ENCODE measurements at regions not wholly inside any gene's neighbourhood (a gene's known extent, or its start where the extent isn't known, plus 50 kb on each side); places are given as distances from the start of the nearest gene placed in this dataset.

GRCh38 chr1:30092051-30092858 lies 631.1 kb downstream of the MATN1 start:
- Histone ChIP-seq H3K79me2 (ENCODE audit: control insufficient read depth, insufficient read depth, low read length) (no peaks in the 10 kb centered on the region), H2AFZ (ENCODE audit: control insufficient read depth, low read length) (no peak overlapping the region), H3K27me3 (ENCODE audit: control insufficient read depth, extremely low read depth, insufficient read depth, low read length) (peaks cover 3% of the 10 kb centered on the region), H3K9ac (ENCODE audit: control insufficient read depth, extremely low read depth, insufficient read depth, low read length) (no peak overlapping the region), H3K4me2 (ENCODE audit: control insufficient read depth, extremely low read depth, insufficient read depth, low read depth, low read length) (no peak overlapping the region), H3K9me3 (ENCODE audit: control insufficient read depth, low read depth, low read length) (peaks cover 13% of the 10 kb centered on the region), H3K4me3 (ENCODE audit: control insufficient read depth in 2 of 3, extremely low read depth in 1 of 3, insufficient read depth in 2 of 3, low read depth in 1 of 3, low read length in 3 of 3) (no peak overlapping the region), H3K9me1 (ENCODE audit: control insufficient read depth, extremely low read depth, insufficient read depth, low read length) (no peaks in the 10 kb centered on the region), H4K20me1 (ENCODE audit: control insufficient read depth, extremely low read depth, insufficient read depth, low read length) (no peaks in the 10 kb centered on the region), H3K36me3 (ENCODE audit: control insufficient read depth in 2 of 2, extremely low read depth in 1 of 2, insufficient read depth in 2 of 2, low read length in 2 of 2) (no peaks in the 10 kb centered on the region), H3K4me1 (ENCODE audit: control insufficient read depth, extremely low read depth, insufficient read depth, low read length) (no peaks in the 10 kb centered on the region), H3K27ac (ENCODE audit: control insufficient read depth, insufficient read depth, low read length) (no peak overlapping the region)
- FAIRE-seq (no peak), DNase-seq (ENCODE audit: low read depth, low spot score) (no peak)
- dilution Hi-C loops (cut with MboI; ENCODE audit: extremely low pct_ligation_motif_present, low sequenced_read_pairs), result no loop called here
- TF ChIP-seq EZH2 (IDR thresholded peaks at IDR 0.05; ENCODE audit: low read length) (no peak), CTCF (optimal IDR thresholded peaks at IDR 0.05 in 1 of 3, IDR thresholded peaks at IDR 0.05 in 1 of 3, conservative IDR thresholded peaks at IDR 0.05 in 1 of 3; ENCODE audit: extremely low read depth in 1 of 3, insufficient read depth in 2 of 3, low read length in 3 of 3) (no peak)

DNA sequence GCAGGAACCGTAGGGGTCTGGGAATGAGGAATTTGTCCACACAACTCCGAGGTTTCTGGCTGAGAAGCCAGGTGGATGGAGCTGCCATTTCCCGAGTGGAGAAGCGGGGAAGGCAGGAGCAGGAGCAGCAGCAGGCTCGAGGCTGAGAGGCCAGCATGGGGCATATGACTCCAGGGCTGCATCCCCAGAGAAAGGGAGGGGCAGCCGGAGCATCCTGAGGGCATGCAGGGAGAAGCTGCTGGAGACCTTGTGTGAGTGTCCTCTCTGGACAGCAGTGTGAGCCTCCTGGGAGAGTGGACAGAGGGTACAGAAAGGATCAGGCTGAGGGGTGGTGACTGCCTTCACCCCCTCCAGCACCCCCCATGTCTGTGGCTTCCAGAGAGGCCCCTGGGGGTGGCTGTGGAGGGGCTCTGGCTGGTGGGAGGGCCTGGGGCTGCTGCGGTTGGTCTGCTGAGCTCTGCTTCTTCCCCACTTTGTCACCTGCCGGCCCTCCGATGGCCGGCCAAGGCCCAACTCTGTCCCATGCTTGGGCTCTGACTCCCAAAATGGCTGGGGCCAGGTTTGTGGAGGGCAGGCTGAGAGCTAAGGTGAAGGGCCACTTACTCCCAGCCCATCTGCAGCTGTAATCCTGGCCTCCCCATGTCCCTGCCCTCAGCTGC lies 633.1 kb downstream of the MATN1 start:
- Histone ChIP-seq H3K27ac (ENCODE audit: control insufficient read depth, insufficient read depth, low read length) (no peak overlapping the region), H3K4me1 (ENCODE audit: control insufficient read depth, extremely low read depth, insufficient read depth, low read length) (no peaks in the 10 kb centered on the region), H3K79me2 (ENCODE audit: control insufficient read depth, insufficient read depth, low read length) (no peaks in the 10 kb centered on the region), H3K9me3 (ENCODE audit: control insufficient read depth, low read depth, low read length) (peaks cover 13% of the 10 kb centered on the region), H3K4me3 (ENCODE audit: control insufficient read depth in 2 of 3, extremely low read depth in 1 of 3, insufficient read depth in 2 of 3, low read depth in 1 of 3, low read length in 3 of 3) (no peak overlapping the region), H3K4me2 (ENCODE audit: control insufficient read depth, extremely low read depth, insufficient read depth, low read depth, low read length) (no peak overlapping the region), H3K27me3 (ENCODE audit: control insufficient read depth, extremely low read depth, insufficient read depth, low read length) (peaks cover 3% of the 10 kb centered on the region), H3K9me1 (ENCODE audit: control insufficient read depth, extremely low read depth, insufficient read depth, low read length) (no peaks in the 10 kb centered on the region), H2AFZ (ENCODE audit: control insufficient read depth, low read length) (no peak overlapping the region), H3K9ac (ENCODE audit: control insufficient read depth, extremely low read depth, insufficient read depth, low read length) (no peak overlapping the region), H3K36me3 (ENCODE audit: control insufficient read depth in 2 of 2, extremely low read depth in 1 of 2, insufficient read depth in 2 of 2, low read length in 2 of 2) (no peaks in the 10 kb centered on the region), H4K20me1 (ENCODE audit: control insufficient read depth, extremely low read depth, insufficient read depth, low read length) (no peaks in the 10 kb centered on the region)
- FAIRE-seq (no peak), DNase-seq (ENCODE audit: low read depth, low spot score) (no peak)
- TF ChIP-seq EZH2 (IDR thresholded peaks at IDR 0.05; ENCODE audit: low read length) (no peak), CTCF (optimal IDR thresholded peaks at IDR 0.05 in 1 of 3, IDR thresholded peaks at IDR 0.05 in 1 of 3, conservative IDR thresholded peaks at IDR 0.05 in 1 of 3; ENCODE audit: extremely low read depth in 1 of 3, insufficient read depth in 2 of 3, low read length in 3 of 3) (no peak)
- dilution Hi-C loops (cut with MboI; ENCODE audit: extremely low pct_ligation_motif_present, low sequenced_read_pairs), result no loop called here

Measured in keratinocyte (primary cell).